ENCODE measurements at regions not wholly inside any gene's neighbourhood (a gene's known extent, or its start where the extent isn't known, plus 50 kb on each side); places are given as distances from the start of the nearest gene placed in this dataset.
"Not testable (repeated sequence)": the region's sequence is repeated elsewhere in the genome, so short reads cannot be mapped to it uniquely, and the experiment has no call there.

DNA sequence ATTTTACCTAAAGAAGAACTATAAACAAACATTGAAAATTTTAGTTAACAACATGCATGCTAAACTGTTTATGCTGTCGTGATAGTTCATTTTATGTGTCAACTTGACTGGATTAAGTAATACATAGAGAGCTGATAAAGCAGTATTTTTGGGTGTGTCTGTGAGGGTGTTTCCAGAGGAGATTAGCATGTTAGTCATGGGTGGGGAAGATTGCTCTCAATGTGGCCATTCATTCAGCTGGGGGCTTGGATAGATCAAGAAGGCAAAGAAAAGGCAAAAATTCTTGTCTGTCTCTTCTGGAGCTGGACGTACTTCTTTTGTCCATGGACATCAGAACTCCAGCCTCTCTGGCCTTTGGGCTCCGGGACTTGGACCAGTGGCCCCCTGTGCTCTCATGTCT lies 172.9 kb upstream of the SEMA3E start:
- DNase-seq, result no peak

DNA sequence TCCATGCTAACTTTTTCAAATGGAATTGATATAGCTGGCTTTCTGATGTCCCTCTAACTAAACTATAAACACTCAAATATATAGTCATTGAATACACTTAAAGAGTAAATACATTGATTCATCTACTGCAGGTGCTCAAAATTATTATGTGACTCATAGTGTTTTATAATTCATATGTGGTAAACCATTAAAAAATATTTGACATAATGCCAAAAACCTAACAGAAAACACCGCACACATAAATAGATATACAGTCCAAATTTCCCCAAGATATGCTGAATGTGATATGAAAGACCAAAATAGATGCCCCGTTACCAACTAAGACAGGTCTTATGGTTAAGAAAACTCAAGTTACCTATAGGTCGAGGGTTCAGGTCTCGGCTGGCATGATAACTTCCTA lies 171.7 kb upstream of the SEMA3E start:
- no peak for DNase-seq

GRCh38 chr7:83819911-83820310 lies 171.0 kb upstream of the SEMA3E start:
- no peak for DNase-seq

DNA sequence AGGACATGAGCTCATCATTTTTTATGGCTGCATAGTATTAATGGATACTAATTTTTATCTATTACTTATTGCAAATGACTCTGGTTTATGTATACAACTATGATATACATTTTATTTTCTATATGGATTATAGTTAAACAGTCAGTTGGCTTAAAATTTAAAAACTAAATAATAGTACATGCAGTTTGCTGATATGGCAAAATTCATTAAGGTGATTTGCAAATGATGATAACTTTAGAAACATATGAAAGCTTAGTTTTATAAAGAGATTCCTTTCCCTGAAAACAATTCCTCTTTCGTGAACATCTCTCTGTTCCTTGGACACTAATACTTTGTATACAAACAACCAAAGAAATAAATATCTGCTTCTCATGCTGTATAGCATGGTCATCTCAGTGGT lies 165.5 kb upstream of the SEMA3E start:
- DNase-seq, result no peak

DNA sequence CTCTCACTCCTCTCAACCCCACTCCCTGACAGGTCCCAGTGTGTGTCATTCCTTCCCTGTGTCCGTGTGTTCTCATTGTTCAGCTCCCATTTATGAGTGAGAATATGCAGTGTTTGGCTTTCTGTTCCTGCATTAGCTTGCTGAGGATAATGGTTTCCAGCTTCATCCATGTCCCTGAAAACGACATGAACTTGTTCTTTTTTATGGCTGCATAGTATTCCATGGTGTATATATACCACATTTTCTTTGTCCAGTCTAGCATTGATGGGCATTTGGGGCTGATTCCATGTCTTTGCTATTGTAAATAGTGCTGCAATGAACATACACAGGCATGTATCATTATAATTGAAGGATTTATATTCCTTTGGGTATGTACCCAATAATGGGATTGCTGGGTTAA lies 163.6 kb upstream of the SEMA3E start:
- DNase-seq, result not testable (repeated sequence)

DNA sequence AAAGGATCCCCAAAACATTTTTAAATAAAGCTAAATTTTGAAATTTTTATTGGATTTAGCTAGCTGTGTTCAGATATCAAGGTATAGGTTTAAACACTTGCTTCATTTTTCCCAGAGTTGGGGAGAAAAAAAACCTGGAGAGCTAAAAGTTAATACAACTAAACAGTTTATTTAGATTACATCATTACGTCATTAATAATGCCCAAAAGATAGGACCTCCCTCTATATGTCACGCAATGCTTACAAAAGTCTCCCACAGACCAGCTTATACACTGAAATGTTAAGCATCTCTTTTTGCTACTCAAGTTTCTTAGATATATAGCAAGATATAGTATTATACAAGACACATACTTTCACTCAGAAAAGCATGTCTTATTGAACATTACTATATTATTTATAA lies 160.0 kb upstream of the SEMA3E start:
- DNase-seq, result no peak

DNA sequence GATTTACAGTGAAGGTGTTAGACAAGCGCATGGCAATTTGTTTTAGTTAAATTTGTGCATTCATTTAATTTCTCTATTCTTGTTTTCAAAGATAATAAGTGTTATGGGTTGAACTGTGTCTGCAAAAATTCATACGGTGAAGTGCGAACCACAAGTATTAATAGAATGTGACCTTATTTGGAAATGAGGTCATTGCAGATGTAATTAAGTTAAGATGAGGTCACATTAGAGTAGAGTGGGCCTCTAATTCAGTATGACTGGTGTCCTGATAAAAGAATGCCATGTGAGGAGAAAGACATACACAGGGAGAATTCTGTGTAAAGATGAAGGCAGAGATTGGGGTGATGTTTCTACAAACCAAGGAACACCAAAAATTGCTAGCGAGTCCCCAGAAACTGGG lies 158.8 kb upstream of the SEMA3E start:
- DNase-seq, result no peak

GRCh38 chr7:83806538-83806937 lies 157.6 kb upstream of the SEMA3E start:
- no peak for DNase-seq

GRCh38 chr7:83799333-83799732 lies 150.4 kb upstream of the SEMA3E start:
- DNase-seq, result no peak

- no peak for DNase-seq
Observed at GRCh38 chr7:83798489-83798888, 149.6 kb upstream of the SEMA3E start.

GRCh38 chr7:83796760-83797159 lies 147.8 kb upstream of the SEMA3E start:
- DNase-seq, result no peak

DNA sequence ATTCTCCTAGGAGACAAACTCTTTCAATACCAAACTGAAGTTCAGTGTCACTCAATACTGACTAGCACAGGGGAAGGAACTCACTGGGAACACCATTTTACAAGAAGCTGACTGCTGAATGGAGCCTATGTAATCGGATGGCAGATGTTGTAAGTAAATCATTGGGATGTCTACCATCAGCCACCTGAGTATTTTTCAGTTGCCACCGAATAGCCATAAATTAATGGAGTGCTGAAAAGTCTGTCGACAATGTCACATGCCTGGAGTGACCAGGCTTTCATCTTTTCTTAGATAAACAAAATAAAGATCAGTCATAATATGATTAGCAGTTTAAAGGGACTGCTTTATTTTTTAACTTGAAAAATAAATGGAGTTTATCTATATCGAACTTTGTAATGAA lies 145.9 kb upstream of the SEMA3E start:
- DNase-seq, result no peak

GRCh38 chr7:83793558-83793957 lies 144.6 kb upstream of the SEMA3E start:
- no peak for DNase-seq

GRCh38 chr7:83791737-83792136 lies 142.8 kb upstream of the SEMA3E start:
- DNase-seq, result no peak

- no peak for DNase-seq
Observed at GRCh38 chr7:83786858-83787257, 137.9 kb upstream of the SEMA3E start.

DNA sequence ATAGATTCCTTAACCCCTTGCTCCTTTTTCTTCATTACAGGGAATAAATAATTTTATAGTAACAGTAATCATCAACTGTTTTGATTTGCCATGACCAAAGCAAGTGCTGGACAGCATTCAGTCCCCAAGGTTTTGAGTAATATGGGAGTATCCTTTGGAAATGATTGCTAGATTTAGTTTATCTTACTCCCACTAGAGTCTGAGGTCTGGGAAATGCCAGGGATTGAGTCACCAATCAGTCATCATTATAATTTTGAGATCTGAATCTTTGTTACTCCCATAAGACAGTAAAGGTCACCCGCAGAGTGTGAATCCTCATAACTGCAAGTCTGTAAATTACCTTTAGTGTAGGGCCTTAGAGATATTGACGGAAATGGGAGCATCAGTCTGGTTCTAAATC lies 133.7 kb upstream of the SEMA3E start:
- no peak for DNase-seq

GRCh38 chr7:83778073-83778443 lies 129.1 kb upstream of the SEMA3E start:
- DNase-seq, result no peak

DNA sequence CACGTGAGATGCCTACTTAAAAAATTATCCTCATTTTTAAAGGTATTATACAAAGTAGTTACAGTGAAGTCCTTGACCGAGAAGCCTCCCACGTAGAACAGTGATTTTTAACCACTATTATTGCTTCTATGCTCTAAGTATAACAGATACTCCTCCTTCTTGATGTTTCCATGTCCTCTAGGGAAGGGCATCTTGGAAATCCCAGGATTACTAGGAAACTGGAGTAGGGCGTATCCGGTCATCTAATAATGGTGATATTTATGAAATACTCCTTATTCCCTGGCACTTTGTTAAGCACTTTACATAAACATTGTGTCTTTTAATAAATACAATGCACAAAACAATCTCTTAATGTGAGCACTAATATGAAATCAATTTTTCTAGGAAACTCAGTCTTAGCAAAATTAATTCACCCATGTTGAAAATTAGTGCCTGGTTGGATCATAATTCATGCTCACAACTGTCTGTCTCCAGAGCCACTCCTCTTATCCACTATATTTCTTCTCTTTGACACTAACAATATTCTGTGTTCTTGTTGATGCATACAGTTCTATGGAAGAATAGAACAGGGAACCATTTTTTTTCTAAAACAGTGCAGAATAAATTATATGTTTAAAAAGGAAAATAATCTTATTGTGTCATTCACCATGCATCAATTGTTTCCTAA lies 128.6 kb upstream of the SEMA3E start:
- DNase-seq, result no peak

- no peak for DNase-seq
Observed at GRCh38 chr7:83769407-83769806, 120.5 kb upstream of the SEMA3E start.

GRCh38 chr7:83751217-83751616 lies 102.3 kb upstream of the SEMA3E start:
- no peak for DNase-seq

GRCh38 chr7:83749495-83749894 lies 100.6 kb upstream of the SEMA3E start:
- no peak for DNase-seq

DNA sequence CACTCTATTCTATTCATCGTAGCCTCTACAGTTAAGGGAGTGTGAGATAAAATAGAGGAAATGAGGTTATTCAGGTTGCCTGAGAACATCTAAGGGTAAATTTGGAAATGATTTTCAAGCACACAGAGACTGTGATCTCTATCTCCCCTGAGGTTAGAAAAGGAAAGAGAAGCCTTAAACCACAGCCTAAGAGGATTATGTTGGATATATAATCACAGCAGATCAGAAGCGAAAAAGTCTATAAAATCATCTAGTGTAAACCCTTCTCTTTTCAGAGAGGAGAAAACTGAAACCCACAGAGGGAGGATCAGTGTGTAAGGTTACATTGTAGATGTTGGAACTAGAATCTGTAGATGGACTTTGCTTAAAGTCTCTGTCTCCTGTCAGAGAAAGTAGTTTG lies 90.6 kb upstream of the SEMA3E start:
- no peak for DNase-seq

GRCh38 chr7:83738291-83738835 lies 89.4 kb upstream of the SEMA3E start:
- DNase-seq, result no peak

DNA sequence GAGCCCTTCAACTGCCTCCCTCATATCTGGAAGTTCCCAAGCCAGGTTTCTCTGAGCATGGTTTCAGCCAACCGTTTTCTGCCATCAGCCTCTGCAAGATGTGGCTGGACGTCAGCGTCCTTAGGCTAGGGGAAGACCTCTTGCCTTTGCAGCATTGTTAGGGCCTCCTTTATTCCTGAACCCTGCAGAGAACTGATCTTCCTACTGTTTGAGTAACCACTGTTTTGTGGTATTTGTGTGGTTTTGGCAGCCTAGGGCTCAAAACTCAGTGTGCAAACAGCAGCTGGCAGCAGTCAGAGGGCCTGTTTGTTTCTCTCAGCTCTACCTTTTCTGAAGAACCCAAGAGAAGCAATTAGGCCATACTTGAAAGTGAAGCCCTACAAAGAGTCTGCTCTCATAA lies 83.4 kb upstream of the SEMA3E start:
- DNase-seq, result no peak

GRCh38 chr7:83731154-83731553 lies 82.2 kb upstream of the SEMA3E start:
- no peak for DNase-seq

Measured in NCI-H1048 (cell line).